ENCODE measurements at regions not wholly inside any gene's neighbourhood (a gene's known extent, or its start where the extent isn't known, plus 50 kb on each side); places are given as distances from the start of the nearest gene placed in this dataset.
A peak's percentile ranks its signal among the peaks of the same experiment; 100 is the strongest.
"Not testable (repeated sequence)": the region's sequence is repeated elsewhere in the genome, so short reads cannot be mapped to it uniquely, and the experiment has no call there.

DNA sequence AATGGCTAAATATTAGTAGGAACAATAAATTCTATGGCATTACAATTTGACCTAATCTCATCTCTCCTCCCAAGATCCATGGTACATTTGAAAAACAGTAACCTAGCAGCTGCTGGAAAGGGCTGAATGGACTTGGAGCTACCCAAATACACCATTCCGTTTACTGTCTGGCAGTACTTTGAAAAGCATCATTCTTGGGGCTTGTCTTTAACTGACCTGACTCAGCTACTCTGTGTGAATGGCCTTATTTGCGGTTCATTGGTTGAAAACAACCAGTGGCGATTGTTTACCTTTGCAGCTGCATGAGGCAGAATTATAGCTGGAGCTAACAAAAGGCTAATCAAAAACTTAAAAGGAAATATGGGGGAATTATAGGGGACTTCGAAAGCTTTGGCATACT lies 311.2 kb upstream of the MCTP2 start:
- no peak for TF ChIP-seq ZFX (IDR thresholded peaks at IDR 0.05)
- TF ChIP-seq, protein P1, sequence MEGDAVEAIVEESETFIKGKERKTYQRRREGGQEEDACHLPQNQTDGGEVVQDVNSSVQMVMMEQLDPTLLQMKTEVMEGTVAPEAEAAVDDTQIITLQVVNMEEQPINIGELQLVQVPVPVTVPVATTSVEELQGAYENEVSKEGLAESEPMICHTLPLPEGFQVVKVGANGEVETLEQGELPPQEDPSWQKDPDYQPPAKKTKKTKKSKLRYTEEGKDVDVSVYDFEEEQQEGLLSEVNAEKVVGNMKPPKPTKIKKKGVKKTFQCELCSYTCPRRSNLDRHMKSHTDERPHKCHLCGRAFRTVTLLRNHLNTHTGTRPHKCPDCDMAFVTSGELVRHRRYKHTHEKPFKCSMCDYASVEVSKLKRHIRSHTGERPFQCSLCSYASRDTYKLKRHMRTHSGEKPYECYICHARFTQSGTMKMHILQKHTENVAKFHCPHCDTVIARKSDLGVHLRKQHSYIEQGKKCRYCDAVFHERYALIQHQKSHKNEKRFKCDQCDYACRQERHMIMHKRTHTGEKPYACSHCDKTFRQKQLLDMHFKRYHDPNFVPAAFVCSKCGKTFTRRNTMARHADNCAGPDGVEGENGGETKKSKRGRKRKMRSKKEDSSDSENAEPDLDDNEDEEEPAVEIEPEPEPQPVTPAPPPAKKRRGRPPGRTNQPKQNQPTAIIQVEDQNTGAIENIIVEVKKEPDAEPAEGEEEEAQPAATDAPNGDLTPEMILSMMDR (conservative IDR thresholded peaks at IDR 0.05) = no peak
- no peak overlapping the region for H3K27ac ChIP-seq

DNA sequence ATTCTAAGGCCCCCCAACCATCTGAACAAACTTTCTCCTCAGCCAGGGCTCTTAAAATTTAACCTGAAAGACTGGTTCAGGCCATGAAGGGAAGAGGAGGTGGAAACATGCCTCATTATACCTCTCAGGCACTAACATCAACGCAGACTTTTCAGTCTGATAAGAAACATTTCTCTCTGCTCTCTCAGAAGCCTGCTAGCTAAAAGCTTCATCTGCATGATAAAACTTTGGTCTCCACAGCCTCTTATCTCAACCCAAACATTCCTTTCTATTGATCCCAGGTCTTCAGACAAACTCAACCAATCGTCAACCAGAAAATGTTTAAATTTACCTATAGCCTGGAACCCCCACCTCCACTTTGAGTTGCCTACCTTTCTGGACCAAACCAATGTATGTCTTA lies 312.6 kb upstream of the MCTP2 start:
- H3K27ac ChIP-seq = not testable (repeated sequence)

DNA sequence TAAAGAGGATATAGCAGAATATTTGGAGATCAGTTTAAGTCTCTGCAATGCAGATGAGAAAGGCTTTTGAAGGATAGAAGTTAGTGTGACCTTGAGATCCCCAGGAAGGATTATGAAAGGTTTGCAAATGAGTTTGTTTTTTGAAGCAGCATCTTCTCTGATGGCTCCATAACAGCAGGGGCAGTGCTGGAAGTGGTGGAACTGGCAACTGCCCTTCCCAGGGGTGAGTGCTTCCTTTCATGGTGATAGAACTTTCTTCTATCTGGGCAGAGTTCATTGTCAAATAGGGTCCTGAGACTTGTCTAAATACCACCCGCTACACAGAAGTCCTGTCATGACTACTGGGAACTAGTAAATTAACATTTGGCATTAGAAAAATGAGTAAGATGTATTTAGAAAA lies 314.2 kb upstream of the MCTP2 start:
- no peak overlapping the region for H3K27ac ChIP-seq
- TF ChIP-seq, protein P1 (conservative IDR thresholded peaks at IDR 0.05) = no peak
- TF ChIP-seq ZFX (IDR thresholded peaks at IDR 0.05) = no peak

DNA sequence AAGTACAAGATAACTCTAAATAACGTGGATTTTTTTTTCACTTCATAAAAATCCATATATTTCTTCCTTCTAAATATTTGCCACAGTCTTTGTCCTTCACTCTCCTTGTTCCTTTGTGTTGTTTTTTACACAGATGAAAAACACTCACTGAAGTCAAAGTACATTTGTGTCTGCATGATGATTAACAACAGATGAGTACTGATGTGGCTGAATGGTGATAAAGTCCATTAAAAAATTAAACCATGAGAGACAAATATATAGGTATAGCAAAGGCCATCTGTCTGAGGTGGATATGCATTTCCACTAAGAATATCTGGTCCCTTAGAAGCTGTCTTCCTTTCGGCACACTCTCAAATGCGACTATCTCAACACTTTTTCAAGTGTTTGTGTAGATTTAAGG lies 317.5 kb upstream of the MCTP2 start:
- no peak overlapping the region for H3K27ac ChIP-seq
- TF ChIP-seq, protein P1 (conservative IDR thresholded peaks at IDR 0.05) = no peak
- TF ChIP-seq ZFX (IDR thresholded peaks at IDR 0.05) = no peak

DNA sequence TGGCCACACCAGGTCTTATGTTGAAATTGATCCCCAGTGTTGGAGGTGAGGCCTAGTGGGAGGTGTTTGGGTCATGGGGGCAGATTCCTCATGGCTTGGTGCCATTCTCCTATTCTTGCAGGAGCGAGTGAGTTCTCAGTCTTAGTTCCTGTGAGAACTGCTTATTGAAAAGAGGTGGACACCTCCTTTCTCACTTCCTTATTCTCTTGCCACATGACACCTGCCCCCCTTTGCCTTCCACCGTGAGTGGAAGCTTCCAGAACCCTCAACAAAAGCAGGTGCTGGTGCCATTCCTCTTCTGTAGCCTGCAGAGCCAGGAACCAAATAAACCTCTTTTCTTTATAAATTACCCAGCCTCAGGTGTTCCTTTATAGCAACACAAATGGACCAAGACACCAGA lies 318.1 kb upstream of the MCTP2 start:
- no peak overlapping the region for H3K27ac ChIP-seq
- TF ChIP-seq, protein P1 (conservative IDR thresholded peaks at IDR 0.05) = no peak
- TF ChIP-seq ZFX (IDR thresholded peaks at IDR 0.05) = no peak

DNA sequence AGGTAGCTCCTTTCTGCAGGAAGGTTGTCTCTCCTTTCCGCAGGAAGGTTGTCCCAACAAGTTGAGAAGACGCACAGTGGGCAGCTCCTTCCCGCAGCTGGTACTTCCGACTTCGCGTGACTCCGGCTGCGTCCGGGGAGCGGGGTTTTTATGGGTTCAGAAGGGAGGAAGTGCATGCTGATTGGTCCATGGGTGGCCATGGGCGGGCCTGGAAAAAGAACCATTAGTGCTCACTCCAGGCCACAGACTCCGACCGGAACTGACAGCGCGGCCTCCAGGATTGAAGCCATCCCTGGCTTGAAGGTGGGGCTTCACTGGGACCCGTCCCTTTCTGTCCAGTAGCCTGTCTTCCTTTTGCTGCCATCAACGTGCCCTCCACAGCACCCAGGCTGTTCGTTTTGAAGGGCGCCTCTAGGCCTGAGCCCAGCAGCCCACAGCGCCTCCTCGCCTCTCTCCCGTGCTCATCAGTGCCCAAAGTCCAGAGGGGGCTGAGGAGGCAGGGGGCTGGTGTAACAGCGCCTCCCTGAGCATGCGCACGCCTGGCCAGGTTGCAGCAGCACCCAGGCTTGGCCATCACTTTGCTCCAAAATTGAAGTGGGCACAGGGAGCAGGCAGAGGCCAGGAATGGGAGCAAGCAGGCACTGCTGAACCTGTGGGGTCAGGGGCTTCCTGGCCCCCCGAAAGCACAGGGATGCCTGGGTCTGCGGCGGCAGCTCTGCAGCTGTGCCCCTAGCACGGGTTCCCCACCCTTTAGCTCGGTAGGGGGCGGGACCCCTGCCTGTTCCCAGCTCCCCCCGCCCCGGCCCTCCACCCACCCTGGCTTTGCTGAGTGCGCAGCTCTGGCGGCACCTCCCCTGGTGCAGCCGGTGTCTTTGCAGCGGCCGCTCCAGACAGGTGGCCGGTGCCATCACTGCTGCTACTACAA lies 330.6 kb upstream of the MCTP2 start:
- TF ChIP-seq, protein P1 (conservative IDR thresholded peaks at IDR 0.05) = peak; percentile 49
- TF ChIP-seq ZFX (IDR thresholded peaks at IDR 0.05) = 0 out of 2 replicates have a peak, but pooled peaks have one; percentile 38
- peak overlapping the region; percentile 60 for H3K27ac ChIP-seq

DNA sequence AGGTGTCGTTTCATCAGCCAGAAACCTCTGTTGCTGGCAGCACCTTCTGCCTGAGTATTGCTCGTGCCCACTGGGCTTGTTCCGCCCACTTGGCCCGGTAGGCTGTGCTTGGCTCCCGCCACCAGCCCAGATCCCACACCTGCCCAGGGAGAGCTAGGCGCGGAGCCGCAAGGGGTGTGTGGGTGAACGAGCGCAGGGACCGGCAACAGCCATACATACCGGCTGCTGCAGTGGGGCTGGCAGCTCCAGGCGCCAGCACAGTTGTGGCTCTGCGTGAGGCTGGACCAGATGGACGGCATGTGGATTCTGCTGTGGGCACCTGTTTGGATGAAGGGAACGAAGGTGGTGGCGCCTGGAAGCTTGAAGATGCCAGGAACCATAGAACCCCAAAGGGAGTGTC lies 331.5 kb upstream of the MCTP2 start:
- TF ChIP-seq ZFX (IDR thresholded peaks at IDR 0.05) = no peak
- TF ChIP-seq, protein P1 (conservative IDR thresholded peaks at IDR 0.05) = no peak
- H3K27ac ChIP-seq = peak overlapping the region; percentile 60

DNA sequence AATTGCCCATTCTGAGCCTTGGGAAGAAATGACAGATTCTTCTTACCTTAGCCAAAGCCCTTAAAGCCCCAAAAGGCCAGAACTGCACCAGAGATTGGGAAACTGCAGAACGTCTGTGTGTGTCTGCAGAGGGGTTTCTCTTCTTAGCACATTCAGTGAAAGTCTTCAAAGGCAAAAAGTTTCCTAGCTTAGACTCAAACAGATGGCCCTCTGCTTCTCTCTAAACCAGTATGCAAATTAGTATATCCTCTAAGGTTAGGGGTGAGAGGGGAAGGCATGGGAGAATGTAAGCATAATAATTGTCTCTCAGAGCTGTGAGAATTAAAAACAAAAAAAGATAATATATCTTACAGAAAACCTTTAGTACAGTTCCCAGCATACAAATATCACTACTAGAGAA lies 334.0 kb upstream of the MCTP2 start:
- TF ChIP-seq ZFX (IDR thresholded peaks at IDR 0.05) = no peak
- H3K27ac ChIP-seq = no peak overlapping the region

Measured in C4-2B (cell line).